Activated naive CD4-positive, alpha-beta T cell treated with anti-CD3 and anti-CD28 coated beads, Interleukin-2, amount 50 U/mL, for 24 hours (primary cell): ENCODE measurements at regions not wholly inside any gene's neighbourhood (a gene's known extent, or its start where the extent isn't known, plus 50 kb on each side); places are given as distances from the start of the nearest gene placed in this dataset.

ENCODE experiments used
- H3K27ac Mint-ChIP-seq: one replicate; pipeline ENCODE4 v1.8.0; 2021; ENCODE audit warnings: mild to moderate bottlenecking, mixed read lengths
- H3K27me3 Mint-ChIP-seq: one replicate; pipeline ENCODE4 v1.8.0; 2021; ENCODE audit warnings: mixed read lengths
- H3K36me3 Mint-ChIP-seq: one replicate; pipeline ENCODE4 v1.8.0; 2021; ENCODE audit warnings: mixed read lengths
- H3K4me1 Mint-ChIP-seq: one replicate; pipeline ENCODE4 v1.8.0; 2021; ENCODE audit warnings: mixed read lengths
- H3K4me3 Mint-ChIP-seq: one replicate; pipeline ENCODE4 v1.8.0; 2021; ENCODE audit warnings: mild to moderate bottlenecking, mixed read lengths
- H3K9me3 Mint-ChIP-seq: one replicate; pipeline ENCODE4 v1.8.0; 2021; ENCODE audit warnings: mixed read lengths

- no peaks in the 10 kb centered on the region for H3K27me3 Mint-ChIP-seq
- no peaks in the 10 kb centered on the region for H3K36me3 Mint-ChIP-seq
- H3K4me3 Mint-ChIP-seq: no peak overlapping the region
- H3K27ac Mint-ChIP-seq: no peak overlapping the region
- no peaks in the 10 kb centered on the region for H3K4me1 Mint-ChIP-seq
- no peaks in the 10 kb centered on the region for H3K9me3 Mint-ChIP-seq
Measured at GRCh38 chr13:61170856-61171255, 244.8 kb downstream of the PCDH20 start.

DNA sequence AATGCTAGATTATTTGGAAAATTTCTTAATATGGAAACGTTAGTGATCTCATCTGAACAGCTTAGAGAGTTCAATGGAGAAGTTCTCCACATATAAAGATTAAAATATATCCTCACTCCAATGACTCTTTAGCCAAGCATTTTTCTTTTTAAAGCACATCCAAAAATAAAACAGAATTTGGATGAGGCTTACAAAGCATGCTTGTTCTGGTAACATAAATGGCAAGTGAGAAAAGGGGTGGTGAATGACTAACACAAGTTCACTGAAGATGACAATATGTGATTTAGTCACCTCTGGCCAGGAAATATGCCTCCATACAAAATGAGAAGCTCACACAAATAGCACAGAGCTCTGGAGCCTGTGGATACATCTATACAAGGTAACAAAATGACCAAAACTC is 253.0 kb downstream of the PCDH20 start:
- Mint-ChIP-seq H3K9me3 (no peaks in the 10 kb centered on the region), H3K4me1 (no peaks in the 10 kb centered on the region), H3K27ac (no peak overlapping the region)

DNA sequence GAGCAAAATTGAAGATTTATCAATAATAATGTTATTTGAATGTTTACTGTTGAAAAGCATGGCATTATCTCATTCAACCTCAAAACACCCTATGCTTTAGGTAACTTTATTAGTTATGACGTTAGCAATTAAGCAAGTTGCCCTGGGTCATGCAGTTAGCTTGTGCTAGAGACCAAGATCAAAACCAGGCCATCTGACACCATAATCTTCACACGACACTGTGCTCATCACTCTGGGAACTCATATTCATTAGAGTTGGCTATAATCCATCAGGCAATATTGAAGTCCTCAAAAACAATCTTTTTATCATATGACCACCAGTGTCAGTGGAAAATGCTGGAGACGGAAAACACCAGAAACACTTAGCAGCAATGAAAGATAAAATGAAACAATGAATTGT is 253.5 kb downstream of the PCDH20 start:
- Mint-ChIP-seq H3K4me1 (no peaks in the 10 kb centered on the region), H3K4me3 (no peak overlapping the region), H3K27ac (no peak overlapping the region), H3K27me3 (no peaks in the 10 kb centered on the region), H3K36me3 (no peaks in the 10 kb centered on the region), H3K9me3 (no peaks in the 10 kb centered on the region)

More for the DNA sequence above, 253.0 kb downstream of the PCDH20 start:
- H3K36me3 Mint-ChIP-seq: no peaks in the 10 kb centered on the region
- H3K27me3 Mint-ChIP-seq: no peaks in the 10 kb centered on the region
- no peak overlapping the region for H3K4me3 Mint-ChIP-seq

DNA sequence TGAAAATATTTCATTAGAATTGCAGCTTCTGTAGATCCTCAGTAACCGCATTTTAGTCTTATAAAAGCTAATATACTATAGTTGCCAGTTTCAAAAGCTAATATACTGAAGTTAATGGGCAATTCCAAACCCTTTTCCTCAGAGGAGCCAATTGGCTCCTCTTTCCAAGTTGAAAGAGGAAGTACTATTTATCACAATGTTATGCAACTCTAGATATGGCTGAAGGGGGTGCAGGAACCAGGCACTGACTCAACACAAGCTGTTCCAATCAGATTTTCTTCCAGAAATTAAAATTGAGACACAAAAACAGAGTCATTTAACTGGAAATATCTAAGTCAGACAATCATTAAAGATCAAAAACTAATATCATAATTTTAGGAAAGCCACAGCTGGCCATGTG is 258.9 kb downstream of the PCDH20 start:
- Mint-ChIP-seq H3K27me3 (no peaks in the 10 kb centered on the region), H3K9me3 (peaks cover 6% of the 10 kb centered on the region), H3K4me1 (no peaks in the 10 kb centered on the region), H3K36me3 (no peaks in the 10 kb centered on the region), H3K27ac (no peak overlapping the region), H3K4me3 (no peak overlapping the region)

DNA sequence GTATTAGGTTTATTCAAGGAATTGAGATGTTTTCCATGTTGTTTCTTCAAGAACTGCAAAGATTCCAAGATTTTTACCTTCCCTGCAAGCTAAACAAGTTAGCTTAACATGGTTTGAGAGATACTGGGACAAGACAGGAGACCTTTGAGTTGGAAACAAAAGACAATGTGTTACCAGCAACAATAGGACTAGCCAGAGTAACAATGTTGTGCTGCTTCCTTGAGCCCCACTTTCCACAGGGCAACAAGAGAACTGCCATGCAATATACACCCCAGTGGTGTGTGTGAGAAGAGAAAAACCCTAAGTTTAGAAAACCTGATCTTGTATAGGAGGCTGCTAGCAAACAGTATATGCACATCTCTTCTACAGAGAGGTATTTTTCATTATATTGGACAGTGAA is 264.6 kb downstream of the PCDH20 start:
- no peaks in the 10 kb centered on the region for H3K4me1 Mint-ChIP-seq
- no peak overlapping the region for H3K27ac Mint-ChIP-seq
- peaks cover 6% of the 10 kb centered on the region for H3K9me3 Mint-ChIP-seq
- H3K4me3 Mint-ChIP-seq: no peak overlapping the region
- no peaks in the 10 kb centered on the region for H3K27me3 Mint-ChIP-seq
- H3K36me3 Mint-ChIP-seq: no peaks in the 10 kb centered on the region

DNA sequence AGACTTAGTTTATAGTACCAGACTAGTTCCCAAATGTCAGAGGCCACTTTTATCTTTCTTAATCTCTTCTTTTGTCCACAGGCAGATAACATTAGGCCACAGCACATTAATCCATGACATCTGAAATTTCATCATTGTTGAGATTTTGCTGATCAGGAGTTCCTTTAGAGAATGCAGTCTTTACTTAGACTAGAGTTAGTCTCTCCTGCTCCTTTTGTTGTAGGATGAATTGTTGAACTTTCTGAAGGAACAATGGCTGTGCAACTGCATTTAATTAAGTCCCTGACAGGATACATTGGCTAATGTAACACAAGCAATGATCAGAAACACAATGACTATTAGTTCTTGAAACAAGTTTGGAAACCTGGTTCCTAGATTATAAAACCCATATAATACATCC is 266.3 kb downstream of the PCDH20 start:
- peaks cover 6% of the 10 kb centered on the region for H3K9me3 Mint-ChIP-seq
- no peaks in the 10 kb centered on the region for H3K4me1 Mint-ChIP-seq
- H3K27me3 Mint-ChIP-seq: no peaks in the 10 kb centered on the region
- no peaks in the 10 kb centered on the region for H3K36me3 Mint-ChIP-seq
- no peak overlapping the region for H3K27ac Mint-ChIP-seq
- H3K4me3 Mint-ChIP-seq: no peak overlapping the region

DNA sequence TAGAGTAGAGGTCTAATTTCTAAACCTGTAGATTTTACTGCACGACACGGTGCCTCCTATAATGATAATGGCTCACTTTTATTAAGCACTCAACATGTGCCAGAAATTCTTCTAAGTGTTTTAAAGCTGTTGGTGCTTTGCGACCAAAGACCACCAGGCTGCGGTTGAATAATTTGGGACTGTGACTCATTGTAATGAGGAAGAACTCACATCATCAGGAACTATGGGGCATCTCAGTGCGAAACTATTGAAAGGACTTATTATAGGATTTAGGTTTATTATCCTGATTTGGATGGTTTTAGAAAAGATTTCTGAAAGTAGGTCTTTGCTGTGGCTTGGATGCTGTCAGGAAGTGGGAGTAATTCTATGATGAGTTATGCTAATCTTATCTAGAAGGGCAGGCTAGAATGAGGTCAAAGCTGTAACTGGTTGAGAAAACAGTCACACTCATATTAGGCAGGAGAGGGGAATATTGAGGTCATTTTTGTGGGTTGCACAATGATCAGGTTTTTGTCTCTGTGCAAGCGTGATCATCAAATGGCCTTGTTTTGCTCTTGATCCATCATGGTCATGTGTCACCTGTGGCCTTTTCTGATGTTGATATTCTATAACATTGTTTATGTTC is 266.8 kb downstream of the PCDH20 start:
- Mint-ChIP-seq H3K9me3 (peaks cover 7% of the 10 kb centered on the region), H3K4me3 (no peak overlapping the region), H3K4me1 (no peaks in the 10 kb centered on the region), H3K36me3 (no peaks in the 10 kb centered on the region), H3K27me3 (no peaks in the 10 kb centered on the region), H3K27ac (no peak overlapping the region)

DNA sequence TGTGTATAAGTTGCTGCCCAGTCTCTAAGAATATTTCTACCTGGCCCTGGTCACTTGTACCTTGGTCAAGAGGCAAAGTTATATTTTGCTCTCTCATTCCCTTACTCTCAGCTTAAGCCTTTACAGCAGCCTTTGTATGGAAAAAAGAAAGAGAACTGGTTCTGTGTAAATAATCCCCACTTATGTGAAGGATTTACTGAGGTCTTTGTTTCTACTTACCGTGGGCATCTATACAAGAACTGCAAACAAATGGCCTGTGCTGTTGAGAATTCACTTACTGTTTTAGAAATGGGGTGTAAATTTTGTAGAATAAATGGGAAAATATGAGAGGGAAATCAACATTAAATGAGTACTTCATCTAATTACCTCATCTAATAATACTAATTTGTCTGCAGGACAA is 267.4 kb downstream of the PCDH20 start:
- Mint-ChIP-seq H3K4me3 (no peak overlapping the region), H3K9me3 (peaks cover 13% of the 10 kb centered on the region), H3K27ac (no peak overlapping the region), H3K4me1 (no peaks in the 10 kb centered on the region), H3K27me3 (no peaks in the 10 kb centered on the region), H3K36me3 (no peaks in the 10 kb centered on the region)

DNA sequence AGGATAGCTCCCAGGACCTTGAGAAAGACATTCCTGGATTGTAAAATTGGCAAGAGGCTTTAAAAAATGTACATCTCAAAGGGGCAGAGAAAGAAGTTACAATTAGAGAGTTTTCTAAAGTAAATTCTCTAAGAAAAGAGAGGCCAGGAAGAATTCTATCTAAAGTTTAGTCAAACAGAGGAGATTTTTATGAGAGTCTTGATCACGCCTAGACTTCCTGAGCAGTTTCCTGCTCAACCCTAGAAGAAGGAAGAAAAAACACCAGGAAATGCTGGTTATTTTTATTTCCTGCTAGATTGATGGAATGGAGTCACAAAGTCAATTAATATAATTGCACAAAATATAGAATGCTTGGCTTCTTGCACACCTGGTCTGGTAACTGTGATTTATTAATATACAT is 269.1 kb downstream of the PCDH20 start:
- no peaks in the 10 kb centered on the region for H3K36me3 Mint-ChIP-seq
- H3K9me3 Mint-ChIP-seq: peaks cover 8% of the 10 kb centered on the region
- no peaks in the 10 kb centered on the region for H3K27me3 Mint-ChIP-seq
- no peak overlapping the region for H3K27ac Mint-ChIP-seq
- H3K4me3 Mint-ChIP-seq: no peak overlapping the region
- no peaks in the 10 kb centered on the region for H3K4me1 Mint-ChIP-seq

DNA sequence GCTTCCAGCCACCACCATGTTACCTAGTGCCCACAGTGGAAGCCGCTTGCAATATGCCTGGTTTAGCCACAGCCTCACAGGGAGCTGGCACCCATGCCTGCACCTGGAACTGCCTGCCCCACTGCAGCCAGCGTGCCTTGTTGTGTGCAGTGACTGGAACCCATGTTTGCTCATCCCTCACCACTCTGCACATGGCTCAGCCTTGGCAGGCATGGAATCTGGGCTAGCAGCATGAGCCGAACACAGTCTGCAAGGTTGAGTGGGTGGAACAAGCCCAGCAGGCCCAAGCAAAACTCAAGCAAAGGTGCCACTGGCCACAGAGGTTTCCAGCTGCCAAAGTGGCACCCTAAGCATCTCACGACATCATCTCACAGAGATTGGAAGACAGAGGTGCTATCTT is 269.5 kb downstream of the PCDH20 start:
- no peak overlapping the region for H3K27ac Mint-ChIP-seq
- H3K27me3 Mint-ChIP-seq: no peaks in the 10 kb centered on the region
- H3K4me1 Mint-ChIP-seq: no peaks in the 10 kb centered on the region
- H3K4me3 Mint-ChIP-seq: no peak overlapping the region
- H3K36me3 Mint-ChIP-seq: no peaks in the 10 kb centered on the region
- peaks cover 8% of the 10 kb centered on the region for H3K9me3 Mint-ChIP-seq

GRCh38 chr13:61144834-61145593 is 270.6 kb downstream of the PCDH20 start:
- Mint-ChIP-seq H3K4me3 (no peak overlapping the region), H3K27me3 (no peaks in the 10 kb centered on the region), H3K4me1 (no peaks in the 10 kb centered on the region), H3K27ac (no peak overlapping the region), H3K9me3 (peaks cover 8% of the 10 kb centered on the region), H3K36me3 (no peaks in the 10 kb centered on the region)

DNA sequence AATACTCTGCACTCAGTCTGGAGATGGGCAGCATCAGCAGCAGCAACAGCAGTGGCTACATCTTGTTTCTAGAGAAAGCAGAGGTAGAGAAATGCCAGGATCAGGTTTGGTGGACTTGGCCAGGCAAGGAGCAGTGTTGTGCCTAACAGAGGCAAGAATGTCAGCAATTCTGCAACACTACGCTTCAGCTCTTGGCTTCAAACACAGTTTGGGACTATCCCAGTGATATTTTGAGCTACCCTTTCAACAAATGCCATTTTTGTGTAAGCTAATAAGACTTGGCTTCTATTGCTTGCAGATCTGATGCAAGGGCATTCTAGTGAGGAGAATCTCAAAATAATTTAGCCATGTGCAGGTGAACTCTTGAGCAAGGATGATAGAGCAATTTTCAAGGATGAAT is 271.3 kb downstream of the PCDH20 start:
- H3K27me3 Mint-ChIP-seq: no peaks in the 10 kb centered on the region
- H3K4me1 Mint-ChIP-seq: no peaks in the 10 kb centered on the region
- H3K9me3 Mint-ChIP-seq: peaks cover 8% of the 10 kb centered on the region
- no peaks in the 10 kb centered on the region for H3K36me3 Mint-ChIP-seq
- no peak overlapping the region for H3K4me3 Mint-ChIP-seq
- no peak overlapping the region for H3K27ac Mint-ChIP-seq

DNA sequence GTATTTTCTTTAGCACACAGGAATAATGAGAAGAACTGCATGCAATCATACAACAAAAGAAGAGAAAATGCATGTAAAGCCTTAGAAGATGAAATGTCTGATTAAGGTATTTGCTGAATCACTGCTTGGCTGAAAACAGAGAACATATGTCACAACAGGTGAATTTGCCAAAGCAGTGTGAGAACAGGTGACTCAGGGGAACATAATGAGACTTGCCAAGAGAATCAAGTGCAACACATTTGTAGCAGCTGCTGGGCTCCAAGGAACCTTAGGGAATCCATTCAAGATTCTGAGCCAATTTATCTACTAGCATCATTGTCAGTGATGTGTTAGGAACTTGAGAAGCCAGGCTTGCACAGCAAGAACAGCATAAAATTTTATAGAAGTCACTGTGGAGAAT is 273.1 kb downstream of the PCDH20 start:
- Mint-ChIP-seq H3K36me3 (no peaks in the 10 kb centered on the region), H3K9me3 (peaks cover 8% of the 10 kb centered on the region), H3K27ac (no peak overlapping the region), H3K4me1 (no peaks in the 10 kb centered on the region), H3K27me3 (no peaks in the 10 kb centered on the region), H3K4me3 (no peak overlapping the region)

DNA sequence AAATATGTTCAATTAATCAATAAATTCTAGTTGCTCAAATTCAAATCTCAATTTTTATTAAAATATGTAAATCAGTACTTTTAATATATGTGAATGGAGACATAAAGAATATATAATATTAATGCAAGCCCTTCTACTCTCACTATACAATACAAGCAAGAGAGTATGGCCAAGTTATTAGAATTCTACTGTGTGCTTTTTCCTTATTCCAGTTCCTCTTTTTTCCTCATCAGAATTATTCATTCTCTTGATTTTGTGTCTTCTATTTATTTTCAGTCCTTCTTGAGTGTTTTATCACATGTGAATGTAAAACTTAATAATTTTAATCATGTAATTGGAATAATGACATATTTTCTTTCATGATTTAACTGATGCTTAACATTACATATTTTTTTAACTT is 276.8 kb downstream of the PCDH20 start:
- Mint-ChIP-seq H3K27ac (no peak overlapping the region), H3K9me3 (peaks cover 19% of the 10 kb centered on the region), H3K36me3 (no peaks in the 10 kb centered on the region), H3K4me1 (no peaks in the 10 kb centered on the region), H3K4me3 (no peak overlapping the region), H3K27me3 (no peaks in the 10 kb centered on the region)

GRCh38 chr13:61136515-61136914 is 279.1 kb downstream of the PCDH20 start:
- Mint-ChIP-seq H3K27ac (no peak overlapping the region), H3K27me3 (no peaks in the 10 kb centered on the region), H3K36me3 (no peaks in the 10 kb centered on the region), H3K4me1 (no peaks in the 10 kb centered on the region), H3K9me3 (peaks cover 11% of the 10 kb centered on the region), H3K4me3 (no peak overlapping the region)

GRCh38 chr13:61136093-61136492 is 279.6 kb downstream of the PCDH20 start:
- H3K27me3 Mint-ChIP-seq: no peaks in the 10 kb centered on the region
- H3K36me3 Mint-ChIP-seq: no peaks in the 10 kb centered on the region
- peaks cover 11% of the 10 kb centered on the region for H3K9me3 Mint-ChIP-seq
- H3K4me3 Mint-ChIP-seq: no peak overlapping the region
- no peaks in the 10 kb centered on the region for H3K4me1 Mint-ChIP-seq
- H3K27ac Mint-ChIP-seq: no peak overlapping the region

GRCh38 chr13:61135583-61135982 is 280.1 kb downstream of the PCDH20 start:
- H3K27ac Mint-ChIP-seq: no peak overlapping the region
- peaks cover 11% of the 10 kb centered on the region for H3K9me3 Mint-ChIP-seq
- H3K27me3 Mint-ChIP-seq: no peaks in the 10 kb centered on the region
- H3K36me3 Mint-ChIP-seq: no peaks in the 10 kb centered on the region
- no peaks in the 10 kb centered on the region for H3K4me1 Mint-ChIP-seq
- no peak overlapping the region for H3K4me3 Mint-ChIP-seq
